Endothelial cell (in vitro differentiated cells): ENCODE measurements at regions not wholly inside any gene's neighbourhood (a gene's known extent, or its start where the extent isn't known, plus 50 kb on each side); places are given as distances from the start of the nearest gene placed in this dataset.

Source experiments
- DNase-seq: peaks from one replicate; pipeline ENCODE4 v3.0.0; 2021; ENCODE audit warnings: low spot score
- H3K27ac Mint-ChIP-seq: one replicate; pipeline ENCODE4 v1.8.0; 2021; ENCODE audit warnings: mixed read lengths, inconsistent platforms; ENCODE audit not compliant: unreplicated experiment
- H3K27me3 Mint-ChIP-seq: one replicate; pipeline ENCODE4 v1.8.0; 2021; ENCODE audit warnings: mild to moderate bottlenecking, moderate library complexity, mixed read lengths, inconsistent platforms; ENCODE audit not compliant: unreplicated experiment
- H3K36me3 Mint-ChIP-seq: one replicate; pipeline ENCODE4 v1.8.0; 2021; ENCODE audit warnings: mild to moderate bottlenecking, low read depth, mixed read lengths, inconsistent platforms; ENCODE audit not compliant: unreplicated experiment
- H3K4me1 Mint-ChIP-seq: one replicate; pipeline ENCODE4 v1.8.0; 2021; ENCODE audit warnings: mild to moderate bottlenecking, mixed read lengths, inconsistent platforms; ENCODE audit not compliant: unreplicated experiment
- H3K4me3 Mint-ChIP-seq: one replicate; pipeline ENCODE4 v1.8.0; 2021; ENCODE audit warnings: mild to moderate bottlenecking, mixed read lengths, inconsistent platforms; ENCODE audit not compliant: unreplicated experiment
- H3K9me3 Mint-ChIP-seq: one replicate; pipeline ENCODE4 v1.8.0; 2021; ENCODE audit warnings: mixed read lengths, inconsistent platforms; ENCODE audit not compliant: unreplicated experiment
- CTCF ChIP-seq: fragments of 200-600 bp; sonication (generic); IDR thresholded peaks from one replicate; pipeline ENCODE4 v1.5.0; 2021; ENCODE audit warnings: antibody characterized with exemption; ENCODE audit not compliant: unreplicated experiment

GRCh38 chr2:161103451-161103831 is 56.8 kb upstream of the TANK start:
- H3K4me3 Mint-ChIP-seq = no peak overlapping the region
- peaks cover under 1% of the 10 kb centered on the region for H3K36me3 Mint-ChIP-seq
- H3K9me3 Mint-ChIP-seq = no peaks in the 10 kb centered on the region
- H3K27ac Mint-ChIP-seq = no peak overlapping the region
- no peaks in the 10 kb centered on the region for H3K27me3 Mint-ChIP-seq
- DNase-seq = no peak
- no peak for TF ChIP-seq CTCF
- peaks cover 14% of the 10 kb centered on the region for H3K4me1 Mint-ChIP-seq

- no peak for TF ChIP-seq CTCF
- H3K4me3 Mint-ChIP-seq = no peak overlapping the region
- H3K27me3 Mint-ChIP-seq = no peaks in the 10 kb centered on the region
- DNase-seq = no peak
- no peaks in the 10 kb centered on the region for H3K36me3 Mint-ChIP-seq
- no peak overlapping the region for H3K27ac Mint-ChIP-seq
- no peaks in the 10 kb centered on the region for H3K9me3 Mint-ChIP-seq
- peaks cover 14% of the 10 kb centered on the region for H3K4me1 Mint-ChIP-seq
Observed at GRCh38 chr2:161104054-161104553, 56.1 kb upstream of the TANK start.

GRCh38 chr2:161107265-161107664 is 53.0 kb upstream of the TANK start:
- H3K27ac Mint-ChIP-seq = no peak overlapping the region
- H3K9me3 Mint-ChIP-seq = no peaks in the 10 kb centered on the region
- no peaks in the 10 kb centered on the region for H3K27me3 Mint-ChIP-seq
- H3K4me1 Mint-ChIP-seq = peaks cover 14% of the 10 kb centered on the region
- DNase-seq = no peak
- H3K36me3 Mint-ChIP-seq = no peaks in the 10 kb centered on the region
- no peak for TF ChIP-seq CTCF
- no peak overlapping the region for H3K4me3 Mint-ChIP-seq
